Embryonic facial prominence (tissue), 1 donor: ENCODE measurements at regions not wholly inside any gene's neighbourhood (a gene's known extent, or its start where the extent isn't known, plus 50 kb on each side); places are given as distances from the start of the nearest gene placed in this dataset.
"Not testable (repeated sequence)": the region's sequence is repeated elsewhere in the genome, so short reads cannot be mapped to it uniquely, and the experiment has no call there.

Experiments
- DNase-seq: peaks from one replicate; pipeline ENCODE4 v3.0.0-alpha.2; 2016; ENCODE audit errors: extremely low spot score

GRCh38 chr15:35929740-35930444 lies 383.9 kb upstream of the DPH6 start:
- DNase-seq: no peak

- no peak for DNase-seq
These were observed 385.9 kb upstream of the DPH6 start for GRCh38 chr15:35931799-35932341.

GRCh38 chr15:35932531-35932930 lies 386.6 kb upstream of the DPH6 start:
- no peak for DNase-seq

GRCh38 chr15:35933531-35933930 lies 387.6 kb upstream of the DPH6 start:
- DNase-seq: no peak

- no peak for DNase-seq
These were observed 388.6 kb upstream of the DPH6 start for GRCh38 chr15:35934383-35935049.

GRCh38 chr15:35936284-35936683 lies 390.3 kb upstream of the DPH6 start:
- no peak for DNase-seq

GRCh38 chr15:35937380-35937779 lies 391.4 kb upstream of the DPH6 start:
- DNase-seq: no peak

- DNase-seq: no peak
These were observed 399.1 kb upstream of the DPH6 start for GRCh38 chr15:35944945-35945585.

- no peak for DNase-seq
These were observed 407.5 kb upstream of the DPH6 start for GRCh38 chr15:35953424-35953823.

- no peak for DNase-seq
These were observed 410.1 kb upstream of the DPH6 start for GRCh38 chr15:35956056-35956455.

- no peak for DNase-seq
These were observed 412.1 kb upstream of the DPH6 start for GRCh38 chr15:35958021-35958420.

GRCh38 chr15:35958975-35959374 lies 413.0 kb upstream of the DPH6 start:
- DNase-seq: no peak

- DNase-seq: no peak
These were observed 417.4 kb upstream of the DPH6 start for GRCh38 chr15:35963326-35963725.

GRCh38 chr15:35966781-35967180 lies 420.8 kb upstream of the DPH6 start:
- no peak for DNase-seq

GRCh38 chr15:35967968-35968367 lies 422.0 kb upstream of the DPH6 start:
- not testable (repeated sequence) for DNase-seq

- no peak for DNase-seq
These were observed 427.1 kb upstream of the DPH6 start for GRCh38 chr15:35973029-35973428.

- no peak for DNase-seq
These were observed 428.1 kb upstream of the DPH6 start for GRCh38 chr15:35974052-35974451.

GRCh38 chr15:35975941-35976340 lies 430.0 kb upstream of the DPH6 start:
- no peak for DNase-seq

GRCh38 chr15:35979608-35980007 lies 433.6 kb upstream of the DPH6 start:
- no peak for DNase-seq

GRCh38 chr15:35980719-35981118 lies 434.8 kb upstream of the DPH6 start:
- DNase-seq: no peak

- no peak for DNase-seq
These were observed 440.3 kb upstream of the DPH6 start for GRCh38 chr15:35986191-35986721.

GRCh38 chr15:35987056-35987455 lies 441.1 kb upstream of the DPH6 start:
- DNase-seq: no peak

GRCh38 chr15:35991386-35991785 lies 445.4 kb upstream of the DPH6 start:
- no peak for DNase-seq
